GM13977 (cell line): ENCODE measurements at regions not wholly inside any gene's neighbourhood (a gene's known extent, or its start where the extent isn't known, plus 50 kb on each side); places are given as distances from the start of the nearest gene placed in this dataset.

Experiments
- DNase-seq: peaks from one replicate; pipeline ENCODE4 v3.0.0; 2012; ENCODE audit warnings: low spot score
- CTCF ChIP-seq: IDR thresholded peaks from 2 replicates; pipeline ENCODE4 v1.5.1; 2012; ENCODE audit warnings: mild to moderate bottlenecking, control low read depth; ENCODE audit not compliant: insufficient read depth; ENCODE audit errors: extremely low read depth, missing control alignments
- in situ Hi-C: fragments of 300-500 bp; cut with MboI; formaldehyde crosslinking; loops from one replicate; pipeline ENCODE4 v1.12.0; 2022; ENCODE audit warnings: low sequenced_read_pairs, low pct_unique_long_range_greater_than_20kb, mixed read lengths, inconsistent platforms; ENCODE audit not compliant: unreplicated experiment

- in situ Hi-C loops: no loop called here
- DNase-seq: no peak
- TF ChIP-seq CTCF: no peak
These were observed 191.3 kb upstream of the PHACTR1 start for GRCh38 chr6:12525276-12525675.

- in situ Hi-C loops: no loop called here
- no peak for TF ChIP-seq CTCF
- no peak for DNase-seq
These were observed 189.2 kb upstream of the PHACTR1 start for GRCh38 chr6:12527339-12527738.

- in situ Hi-C loops: no loop called here
- TF ChIP-seq CTCF: no peak
These were observed 188.4 kb upstream of the PHACTR1 start for GRCh38 chr6:12528136-12528535.

GRCh38 chr6:12528581-12529363 is 187.8 kb upstream of the PHACTR1 start:
- in situ Hi-C loops: no loop called here
- TF ChIP-seq CTCF: no peak
- DNase-seq: no peak

More at GRCh38 chr6:12528136-12528535, 188.4 kb upstream of the PHACTR1 start:
- DNase-seq: no peak

- no peak for DNase-seq
- in situ Hi-C loops: no loop called here
- TF ChIP-seq CTCF: no peak
These were observed 187.1 kb upstream of the PHACTR1 start for GRCh38 chr6:12529364-12530019.

GRCh38 chr6:12530345-12530744 is 186.2 kb upstream of the PHACTR1 start:
- TF ChIP-seq CTCF: no peak
- in situ Hi-C loops: no loop called here
- DNase-seq: no peak
